ENCODE measurements at regions not wholly inside any gene's neighbourhood (a gene's known extent, or its start where the extent isn't known, plus 50 kb on each side); places are given as distances from the start of the nearest gene placed in this dataset.
A peak's percentile ranks its signal among the peaks of the same experiment; 100 is the strongest.

- TF ChIP-seq POLR2AphosphoS5 (IDR thresholded peaks at IDR 0.05), result no peak
- no peak for TF ChIP-seq CTCF (IDR thresholded peaks at IDR 0.05)
- TF ChIP-seq POLR2A (IDR thresholded peaks at IDR 0.05), result no peak
- no peak for TF ChIP-seq EP300 (IDR thresholded peaks at IDR 0.05)
- Histone ChIP-seq H3K27me3 (no peaks in the 10 kb centered on the region), H3K9me3 (no peaks in the 10 kb centered on the region), H3K36me3 (no peaks in the 10 kb centered on the region), H3K27ac (peak overlapping the region; percentile 11), H3K4me3 (no peak overlapping the region), H3K4me1 (peaks cover 6% of the 10 kb centered on the region)
- whole genome bisulfite sequencing, result 44% methylated on average over 1 of the region's 1 CpG
- DNase-seq (ENCODE audit: low spot score in 2 of 2), result no peak
These were observed 66.1 kb upstream of the ARHGAP20 start for GRCh38 chr11:110778343-110778742.

GRCh38 chr11:110777775-110778174 is 65.5 kb upstream of the ARHGAP20 start:
- H3K27me3 ChIP-seq, result no peaks in the 10 kb centered on the region
- DNase-seq (ENCODE audit: low spot score in 2 of 2), result no peak
- H3K36me3 ChIP-seq, result no peaks in the 10 kb centered on the region
- no peaks in the 10 kb centered on the region for H3K9me3 ChIP-seq
- 44% methylated on average over 2 of the region's 2 CpGs for WGBS
- peak overlapping the region; percentile 11 for H3K27ac ChIP-seq
- H3K4me3 ChIP-seq, result no peak overlapping the region
- TF ChIP-seq POLR2A (IDR thresholded peaks at IDR 0.05) (no peak), POLR2AphosphoS5 (IDR thresholded peaks at IDR 0.05) (no peak), CTCF (IDR thresholded peaks at IDR 0.05) (no peak), EP300 (IDR thresholded peaks at IDR 0.05) (no peak)
- peaks cover 6% of the 10 kb centered on the region for H3K4me1 ChIP-seq

DNA sequence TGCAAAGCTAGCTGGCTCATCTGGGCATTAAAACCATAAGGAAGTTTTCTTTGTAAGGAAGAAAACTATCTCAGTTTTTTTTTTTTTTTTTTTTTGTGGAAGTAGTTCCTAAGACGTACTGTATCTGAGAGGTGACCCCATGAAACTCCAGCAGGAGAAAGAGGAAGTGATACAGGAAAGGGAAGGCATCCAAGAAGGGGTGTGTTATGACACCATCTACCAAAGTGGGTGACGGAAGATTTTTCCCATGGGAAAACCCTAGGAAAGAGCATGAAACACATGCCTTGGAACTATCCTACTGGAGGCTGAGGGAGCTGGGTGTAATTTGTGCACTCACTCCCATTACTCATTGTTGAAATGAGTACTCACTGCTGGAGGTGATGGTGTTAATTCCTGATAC is 63.8 kb upstream of the ARHGAP20 start:
- Histone ChIP-seq H3K4me1 (peaks cover 6% of the 10 kb centered on the region), H3K4me3 (no peak overlapping the region), H3K36me3 (no peaks in the 10 kb centered on the region), H3K27me3 (no peaks in the 10 kb centered on the region), H3K9me3 (no peaks in the 10 kb centered on the region), H3K27ac (no peak overlapping the region)
- DNase-seq (ENCODE audit: low spot score in 2 of 2), result no peak
- TF ChIP-seq CTCF (IDR thresholded peaks at IDR 0.05) (no peak), POLR2A (IDR thresholded peaks at IDR 0.05) (no peak), POLR2AphosphoS5 (IDR thresholded peaks at IDR 0.05) (no peak), EP300 (IDR thresholded peaks at IDR 0.05) (no peak)
- 71% methylated on average over 2 of the region's 2 CpGs for WGBS

- DNase-seq (ENCODE audit: low spot score in 2 of 2), result no peak
- Histone ChIP-seq H3K36me3 (no peaks in the 10 kb centered on the region), H3K27ac (no peak overlapping the region), H3K9me3 (no peaks in the 10 kb centered on the region), H3K27me3 (no peaks in the 10 kb centered on the region), H3K4me3 (no peak overlapping the region), H3K4me1 (peaks cover 6% of the 10 kb centered on the region)
- WGBS, result 96% methylated on average over 3 of the region's 3 CpGs
- TF ChIP-seq POLR2AphosphoS5 (IDR thresholded peaks at IDR 0.05), result no peak
- TF ChIP-seq CTCF (IDR thresholded peaks at IDR 0.05), result no peak
- TF ChIP-seq POLR2A (IDR thresholded peaks at IDR 0.05), result no peak
- TF ChIP-seq EP300 (IDR thresholded peaks at IDR 0.05), result no peak
These were observed 62.1 kb upstream of the ARHGAP20 start for GRCh38 chr11:110774138-110775014.

DNA sequence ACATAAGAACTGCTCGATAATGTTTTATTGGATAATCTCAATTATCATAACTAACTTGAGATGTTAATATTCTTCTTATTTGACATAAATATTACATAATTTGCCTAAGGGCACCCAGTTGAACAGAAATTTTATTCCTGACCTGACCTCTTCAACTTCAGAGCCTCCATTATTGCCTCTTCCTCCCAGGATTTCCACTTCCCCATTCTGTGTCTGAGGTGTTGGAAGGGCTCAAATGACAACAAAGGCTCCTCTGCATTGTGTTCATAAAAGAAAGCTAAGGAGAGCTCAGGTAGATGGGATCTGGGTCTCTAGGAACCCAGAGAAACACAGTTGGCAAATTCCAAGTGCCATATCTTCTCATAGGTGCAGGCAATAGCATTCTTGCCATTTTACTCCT is 61.2 kb upstream of the ARHGAP20 start:
- Histone ChIP-seq H3K4me3 (no peak overlapping the region), H3K27ac (no peak overlapping the region), H3K4me1 (peaks cover 6% of the 10 kb centered on the region), H3K27me3 (no peaks in the 10 kb centered on the region), H3K36me3 (no peaks in the 10 kb centered on the region), H3K9me3 (no peaks in the 10 kb centered on the region)
- 87% methylated on average over 1 of the region's 1 CpG for WGBS
- no peak for DNase-seq (ENCODE audit: low spot score in 2 of 2)
- TF ChIP-seq POLR2A (IDR thresholded peaks at IDR 0.05) (no peak), EP300 (IDR thresholded peaks at IDR 0.05) (no peak), POLR2AphosphoS5 (IDR thresholded peaks at IDR 0.05) (no peak), CTCF (IDR thresholded peaks at IDR 0.05) (no peak)

Measured in suprapubic skin (tissue), 4 donors.